Activated CD8-positive, alpha-beta T cell treated with anti-CD3 and anti-CD28 coated beads for 36 hours (primary cell): ENCODE measurements at regions not wholly inside any gene's neighbourhood (a gene's known extent, or its start where the extent isn't known, plus 50 kb on each side); places are given as distances from the start of the nearest gene placed in this dataset.

Source experiments
- ATAC-seq: fragments of 200-7000 bp; cut with Tn5 transposase; one replicate; pipeline ENCODE4 v1.10.0; 2021; ENCODE audit warnings: mild to moderate bottlenecking, moderate library complexity
- CTCF ChIA-PET: fragments of 350-600 bp; sonication (Branson Sonifier 250); formaldehyde crosslinking; loops from one replicate; lab custom pipeline; 2021; ENCODE audit warnings: antibody characterized with exemption; lab: Charles Lee
- POLR2A ChIA-PET: fragments of 350-600 bp; sonication (Branson Sonifier 250); formaldehyde crosslinking; loops from one replicate; lab custom pipeline; 2021; ENCODE audit warnings: antibody characterized with exemption; lab: Charles Lee
- DNase-seq: peaks from one replicate; pipeline ENCODE4 v3.0.0-alpha.2; 2020
- H3K27ac Mint-ChIP-seq: one replicate; pipeline ENCODE4 v1.8.0; 2021; ENCODE audit warnings: mild to moderate bottlenecking, mixed read lengths
- H3K27me3 Mint-ChIP-seq: one replicate; pipeline ENCODE4 v1.8.0; 2021; ENCODE audit warnings: mixed read lengths
- H3K36me3 Mint-ChIP-seq: one replicate; pipeline ENCODE4 v1.8.0; 2021; ENCODE audit warnings: low read depth, mixed read lengths
- H3K4me1 Mint-ChIP-seq: one replicate; pipeline ENCODE4 v1.8.0; 2021; ENCODE audit warnings: low read depth, mixed read lengths
- H3K4me3 Mint-ChIP-seq: one replicate; pipeline ENCODE4 v1.8.0; 2021; ENCODE audit warnings: mild to moderate bottlenecking, moderate library complexity, mixed read lengths
- H3K9me3 Mint-ChIP-seq: one replicate; pipeline ENCODE4 v1.8.0; 2021; ENCODE audit warnings: mixed read lengths
- CTCF ChIP-seq: fragments of 200-600 bp; IDR thresholded peaks from one replicate; pipeline ENCODE4 v1.8.0; 2022; ENCODE audit warnings: antibody characterized with exemption, mild to moderate bottlenecking
- intact Hi-C: fragments of 100-400 bp; cut with micrococcal nuclease; formaldehyde crosslinking; loops from one replicate; pipeline ENCODE4 v1.10.0; 2022

- H3K27me3 Mint-ChIP-seq, result no peaks in the 10 kb centered on the region
- H3K9me3 Mint-ChIP-seq, result no peaks in the 10 kb centered on the region
- H3K36me3 Mint-ChIP-seq, result no peaks in the 10 kb centered on the region
- H3K4me3 Mint-ChIP-seq, result no peak overlapping the region
- intact Hi-C loops, result no loop called here
- H3K27ac Mint-ChIP-seq, result no peak overlapping the region
- POLR2A ChIA-PET, result no interaction called here
- DNase-seq (no peak), ATAC-seq (no peak)
- CTCF ChIA-PET, result interaction anchor here (1.2 kb wide), 1 partner anchor 15 kb away, joined by 4 read pairs; no protein-coding TSS in a partner anchor
- no peak for TF ChIP-seq CTCF
- H3K4me1 Mint-ChIP-seq, result no peaks in the 10 kb centered on the region
Measured at GRCh38 chrX:30156880-30157560, 58.3 kb upstream of the MAGEB2 start.

- Mint-ChIP-seq H3K36me3 (no peaks in the 10 kb centered on the region), H3K27ac (no peak overlapping the region), H3K9me3 (no peaks in the 10 kb centered on the region), H3K4me3 (no peak overlapping the region), H3K27me3 (no peaks in the 10 kb centered on the region), H3K4me1 (no peaks in the 10 kb centered on the region)
- no peak for DNase-seq
- CTCF ChIA-PET, result no interaction called here
- POLR2A ChIA-PET, result no interaction called here
- no peak for ATAC-seq
- intact Hi-C loops, result no loop called here
- no peak for TF ChIP-seq CTCF
Measured at GRCh38 chrX:30161043-30161442, 54.3 kb upstream of the MAGEB2 start.
